GM12865 (cell line): ENCODE measurements at regions not wholly inside any gene's neighbourhood (a gene's known extent, or its start where the extent isn't known, plus 50 kb on each side); places are given as distances from the start of the nearest gene placed in this dataset.

Source experiments
- DNase-seq: peaks from one replicate; pipeline ENCODE4 v3.0.0; 2010; ENCODE audit warnings: low read depth
- H3K4me3 ChIP-seq: 2 replicates; pipeline ENCODE4 v1.5.1; 2011; ENCODE audit warnings: mild to moderate bottlenecking, low read depth, low read length, control low read depth
- TF ChIP-seq, protein P1 (sequence below): IDR thresholded peaks from 2 replicates; pipeline ENCODE4 v1.5.1; 2011; ENCODE audit warnings: low read length, control low read depth, low read depth, inconsistent platforms; ENCODE audit not compliant: insufficient read depth; ENCODE audit errors: missing control alignments

DNA sequence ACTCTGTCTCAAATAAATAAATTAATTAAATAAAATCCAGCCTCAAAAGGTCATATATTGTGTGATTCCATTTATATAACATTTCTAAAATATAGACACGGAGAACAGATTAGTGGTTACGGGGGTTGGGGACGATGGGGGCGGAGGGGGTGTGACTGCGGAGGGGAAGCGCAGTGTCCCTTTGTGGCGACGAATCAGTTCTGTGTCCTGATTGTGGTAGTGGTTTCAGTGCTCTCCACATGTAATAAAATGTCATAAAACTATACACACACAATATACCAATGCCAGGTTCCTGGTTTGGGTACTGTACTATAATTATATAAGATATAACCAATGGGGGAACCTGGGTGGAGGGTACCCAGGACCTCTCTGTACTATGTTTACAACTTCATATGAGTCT, 186.4 kb downstream of the ANAPC1 start:
- H3K4me3 ChIP-seq = no peak overlapping the region
- DNase-seq = no peak
- TF ChIP-seq, protein P1, sequence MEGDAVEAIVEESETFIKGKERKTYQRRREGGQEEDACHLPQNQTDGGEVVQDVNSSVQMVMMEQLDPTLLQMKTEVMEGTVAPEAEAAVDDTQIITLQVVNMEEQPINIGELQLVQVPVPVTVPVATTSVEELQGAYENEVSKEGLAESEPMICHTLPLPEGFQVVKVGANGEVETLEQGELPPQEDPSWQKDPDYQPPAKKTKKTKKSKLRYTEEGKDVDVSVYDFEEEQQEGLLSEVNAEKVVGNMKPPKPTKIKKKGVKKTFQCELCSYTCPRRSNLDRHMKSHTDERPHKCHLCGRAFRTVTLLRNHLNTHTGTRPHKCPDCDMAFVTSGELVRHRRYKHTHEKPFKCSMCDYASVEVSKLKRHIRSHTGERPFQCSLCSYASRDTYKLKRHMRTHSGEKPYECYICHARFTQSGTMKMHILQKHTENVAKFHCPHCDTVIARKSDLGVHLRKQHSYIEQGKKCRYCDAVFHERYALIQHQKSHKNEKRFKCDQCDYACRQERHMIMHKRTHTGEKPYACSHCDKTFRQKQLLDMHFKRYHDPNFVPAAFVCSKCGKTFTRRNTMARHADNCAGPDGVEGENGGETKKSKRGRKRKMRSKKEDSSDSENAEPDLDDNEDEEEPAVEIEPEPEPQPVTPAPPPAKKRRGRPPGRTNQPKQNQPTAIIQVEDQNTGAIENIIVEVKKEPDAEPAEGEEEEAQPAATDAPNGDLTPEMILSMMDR = no peak

DNA sequence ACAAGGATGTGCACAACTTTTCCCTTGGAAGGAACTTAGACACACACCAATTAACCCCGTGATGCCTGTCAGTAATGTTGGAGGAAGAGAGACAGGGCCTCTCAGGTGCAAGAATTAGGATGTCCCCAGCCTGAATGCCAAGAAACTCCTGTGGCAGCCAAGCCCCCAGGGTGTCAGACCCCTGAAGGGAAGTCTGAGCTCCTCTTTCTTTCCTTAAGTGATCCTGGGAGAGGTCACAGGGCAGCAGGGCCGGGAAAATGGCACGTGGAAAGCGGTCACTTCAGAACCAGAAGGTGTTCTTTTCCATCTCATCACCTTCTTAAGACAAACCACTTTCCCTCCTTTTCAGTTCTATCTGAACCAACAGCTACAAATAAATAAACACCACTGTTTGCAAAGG, 185.9 kb downstream of the ANAPC1 start:
- no peak for DNase-seq
- no peak overlapping the region for H3K4me3 ChIP-seq
- TF ChIP-seq, protein P1 = no peak

DNA sequence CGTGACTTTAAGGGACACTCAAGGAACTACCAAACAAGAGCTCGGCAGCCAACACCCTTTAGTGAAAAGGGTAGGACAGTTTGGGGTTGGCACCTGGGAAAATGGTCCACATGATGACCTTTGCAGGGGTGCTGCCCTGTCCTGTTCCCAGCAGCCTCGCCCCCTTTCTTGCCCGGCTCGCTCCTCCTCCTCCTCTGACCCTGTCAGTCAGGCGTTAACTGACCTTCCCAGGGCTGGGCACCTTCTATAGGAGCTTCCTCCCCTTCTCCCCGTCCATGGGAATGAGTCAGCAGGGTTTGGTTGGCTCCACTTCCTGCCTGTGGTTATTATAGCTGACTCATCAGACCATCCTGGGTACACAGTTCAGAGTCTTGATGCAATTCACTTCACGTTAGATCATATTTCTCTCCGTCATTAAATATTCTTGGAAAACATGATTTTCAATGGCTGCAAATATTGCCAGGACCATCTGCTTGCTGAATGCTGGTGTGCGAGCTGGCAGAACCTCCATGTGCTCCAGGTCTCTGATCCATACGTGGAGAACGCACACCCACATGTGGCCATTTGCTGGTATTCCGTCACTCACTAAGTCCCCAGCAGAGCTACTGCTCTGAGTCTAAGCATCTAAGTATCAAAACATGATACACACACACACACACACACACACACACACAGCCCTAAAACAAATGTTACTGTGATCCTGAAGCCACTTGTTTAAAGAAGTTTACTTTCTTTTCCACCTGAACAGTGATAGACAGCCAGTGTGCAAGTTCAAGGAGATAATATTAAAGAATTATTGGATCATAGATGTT, 185.0 kb downstream of the ANAPC1 start:
- DNase-seq = peak; percentile 53

DNA sequence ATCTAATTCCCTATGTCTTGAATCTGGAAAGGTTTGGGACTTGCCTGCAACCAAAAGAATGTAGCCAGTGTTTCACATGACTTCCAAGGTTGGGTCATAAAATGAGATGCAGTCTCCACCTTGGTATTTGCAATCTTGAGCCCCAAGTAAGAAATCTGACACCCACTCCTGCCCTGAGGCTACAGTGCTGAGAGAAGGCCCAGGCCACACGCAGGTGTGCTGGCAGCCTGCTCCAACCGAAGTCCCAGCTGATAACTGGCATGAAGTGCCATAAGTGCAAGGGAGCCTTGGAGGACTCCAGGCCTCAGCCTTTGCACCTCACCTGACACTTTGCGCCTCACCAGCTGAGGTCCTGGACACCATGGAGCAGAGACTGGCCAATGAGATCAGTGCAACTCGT, 182.7 kb downstream of the ANAPC1 start:
- DNase-seq = no peak
- no peak overlapping the region for H3K4me3 ChIP-seq
- TF ChIP-seq, protein P1 = no peak

More for the DNA sequence above, 185.0 kb downstream of the ANAPC1 start:
- no peak overlapping the region for H3K4me3 ChIP-seq
- TF ChIP-seq, protein P1 = peak; percentile 31

DNA sequence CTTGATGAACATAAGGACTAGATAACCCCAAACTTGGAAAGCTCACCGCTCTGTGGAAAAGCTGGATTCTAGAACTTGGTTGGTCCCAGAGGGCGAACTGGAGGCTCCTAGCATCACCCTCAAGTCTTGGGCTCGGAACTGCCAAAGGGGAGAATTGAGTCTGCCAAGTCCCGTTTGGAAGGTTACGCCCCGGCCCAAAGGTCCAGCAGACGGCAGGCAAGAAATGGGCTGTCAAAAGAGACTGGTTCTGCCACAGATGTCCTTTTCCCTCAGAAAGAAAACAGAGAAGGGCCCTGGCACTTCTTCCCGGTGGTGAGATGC, 182.2 kb downstream of the ANAPC1 start:
- no peak overlapping the region for H3K4me3 ChIP-seq
- no peak for DNase-seq
- TF ChIP-seq, protein P1 = no peak

DNA sequence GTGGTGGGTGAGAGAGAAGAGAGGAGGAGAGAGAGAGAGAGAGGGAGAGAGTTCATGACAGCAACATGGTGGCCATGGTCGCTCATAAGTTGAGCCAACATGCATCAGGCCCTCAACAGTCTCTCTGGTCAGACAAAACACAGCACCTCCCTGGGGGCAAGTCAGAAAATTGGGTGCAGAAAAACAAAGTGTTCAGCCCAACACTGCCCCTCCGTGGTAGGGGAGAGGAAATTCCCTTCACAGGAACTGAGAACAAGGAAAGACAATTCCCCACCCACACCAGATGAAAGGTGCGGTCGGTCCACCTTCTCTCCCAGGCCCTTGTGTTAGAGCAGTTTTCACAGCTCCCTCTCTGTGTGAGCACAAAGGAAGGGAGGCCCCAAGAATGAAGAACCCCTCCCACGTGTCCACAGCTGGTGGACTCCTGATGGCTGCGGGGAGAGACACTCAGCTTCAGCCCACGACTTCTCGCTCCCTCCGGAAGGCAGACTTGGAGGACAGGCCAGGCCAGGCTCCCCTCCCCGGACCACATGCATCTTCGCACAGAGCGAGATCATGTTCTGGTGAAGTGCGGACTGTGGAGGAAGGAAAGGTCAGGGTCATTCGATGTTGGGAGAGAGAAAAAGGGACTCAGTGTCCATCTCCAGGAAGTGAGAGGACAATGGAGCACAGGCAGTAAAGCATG, 181.7 kb downstream of the ANAPC1 start:
- H3K4me3 ChIP-seq = no peak overlapping the region
- peak; percentile 62 for DNase-seq
- TF ChIP-seq, protein P1 = peak; percentile 72
